Tibial artery (tissue), 4 donors: ENCODE measurements at regions not wholly inside any gene's neighbourhood (a gene's known extent, or its start where the extent isn't known, plus 50 kb on each side); places are given as distances from the start of the nearest gene placed in this dataset.

Experiments
- DNase-seq, 2 donors: peaks; one replicate each; pipeline ENCODE4 v3.0.0-alpha.2; 2019
- H3K27ac ChIP-seq, 2 donors: fragments of 200-600 bp; sonication (generic) in 1 of 2; 1 replicate in 1 of 2; 2 replicates in 1 of 2; pipeline ENCODE4 v1.5.1; 2018 to 2019; ENCODE audit warnings: mild to moderate bottlenecking in 1 of 2
- H3K27me3 ChIP-seq, 2 donors: fragments of 200-600 bp; sonication (generic) in 1 of 2; one replicate each; pipeline versions ENCODE4 v1.5.1 to v1.6.0; 2016 to 2019
- H3K36me3 ChIP-seq, 3 donors: fragments of 200-600 bp; sonication (generic) in 2 of 3; one replicate each; pipeline ENCODE4 v1.5.1; 2016 to 2019; ENCODE audit warnings: mild to moderate bottlenecking in 2 of 3
- H3K4me1 ChIP-seq, 4 donors: fragments of 200-600 bp; sonication (generic) in 2 of 4; 1 replicate in 3 of 4; 2 replicates in 1 of 4; pipeline ENCODE4 v1.5.1; 2016 to 2019
- H3K4me3 ChIP-seq, 2 donors: fragments of 200-600 bp; sonication (generic) in 1 of 2; 1 replicate in 1 of 2; 2 replicates in 1 of 2; pipeline ENCODE4 v1.5.1; 2018 to 2019; ENCODE audit warnings: mild to moderate bottlenecking in 2 of 2
- H3K9me3 ChIP-seq, 3 donors: fragments of 200-600 bp; sonication (generic) in 1 of 3; one replicate each; pipeline ENCODE4 v1.5.1; 2016 to 2019
- CTCF ChIP-seq, 2 experiments: fragments of 200-600 bp in 1 of 2; fragments of 450-650 bp in 1 of 2; IDR thresholded peaks; one replicate each; pipeline ENCODE4 v1.5.1; 2017 to 2019; ENCODE audit warnings: antibody characterized with exemption in 2 of 2, mild to moderate bottlenecking in 1 of 2, moderate library complexity in 1 of 2
- intact Hi-C: fragments of 100-400 bp; cut with DNase I; formaldehyde crosslinking; loops from one replicate; pipeline ENCODE4 v1.15.0; 2023; ENCODE audit warnings: low total_unique reads

DNA sequence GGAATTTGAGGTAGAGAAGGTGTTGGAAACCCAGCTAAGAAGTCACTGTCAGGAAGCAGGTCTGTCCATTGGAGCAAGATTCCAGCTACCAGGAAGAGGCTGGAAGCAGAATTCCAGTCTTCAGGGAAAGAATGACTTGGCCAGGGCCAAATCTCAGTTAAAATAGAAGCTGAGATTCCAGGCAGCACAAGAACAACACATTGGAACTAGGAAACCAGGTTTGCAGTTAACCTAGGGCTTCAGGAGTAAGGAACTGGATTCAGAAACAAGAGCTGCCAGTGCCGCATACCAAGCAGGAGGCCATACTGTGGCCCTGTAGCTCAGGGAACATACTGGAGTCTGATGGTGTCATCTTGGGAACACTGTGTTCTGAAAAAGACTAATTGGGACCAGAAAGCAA, 73.7 kb upstream of the FUCA2 start:
- Histone ChIP-seq H3K27ac (no peak overlapping the region), H3K27me3 (no peaks in the 10 kb centered on the region), H3K36me3 (no peaks in the 10 kb centered on the region), H3K4me1 (peaks cover 0 to 3% (median 0%) of the 10 kb centered on the region in 4 donors), H3K4me3 (no peak overlapping the region), H3K9me3 (no peaks in the 10 kb centered on the region)
- no peak for TF ChIP-seq CTCF (IDR thresholded peaks at IDR 0.05)
- intact Hi-C loops, result no loop called here
- no peak for DNase-seq

GRCh38 chr6:143583542-143584327, 72.2 kb upstream of the FUCA2 start:
- H3K4me1 ChIP-seq, result peaks cover 0 to 3% (median 0%) of the 10 kb centered on the region in 4 donors
- no peak overlapping the region for H3K4me3 ChIP-seq
- H3K27me3 ChIP-seq, result no peaks in the 10 kb centered on the region
- intact Hi-C loops, result no loop called here
- H3K27ac ChIP-seq, result no peak overlapping the region
- TF ChIP-seq CTCF (IDR thresholded peaks at IDR 0.05), result no peak
- no peaks in the 10 kb centered on the region for H3K36me3 ChIP-seq
- no peaks in the 10 kb centered on the region for H3K9me3 ChIP-seq
- DNase-seq, result no peak

GRCh38 chr6:143581835-143582480, 70.4 kb upstream of the FUCA2 start:
- no peak for DNase-seq
- Histone ChIP-seq H3K4me3 (no peak overlapping the region), H3K36me3 (no peaks in the 10 kb centered on the region), H3K9me3 (no peaks in the 10 kb centered on the region), H3K27ac (no peak overlapping the region), H3K27me3 (no peaks in the 10 kb centered on the region), H3K4me1 (peaks cover 0 to 3% (median 0%) of the 10 kb centered on the region in 4 donors)
- intact Hi-C loops, result no loop called here
- no peak for TF ChIP-seq CTCF (IDR thresholded peaks at IDR 0.05)

- peak; percentile 65 to 73 for DNase-seq
- Histone ChIP-seq H3K9me3 (no peaks in the 10 kb centered on the region), H3K4me1 (peaks cover 0 to 3% (median 0%) of the 10 kb centered on the region in 4 donors), H3K27ac (no peak overlapping the region), H3K27me3 (no peaks in the 10 kb centered on the region), H3K36me3 (no peaks in the 10 kb centered on the region), H3K4me3 (no peak overlapping the region)
- TF ChIP-seq CTCF (IDR thresholded peaks at IDR 0.05), result no peak
- intact Hi-C loops, result loop anchor here (5.0 to 10.0 kb wide), 2 partner anchors 263 to 365 kb away; partner anchors contain the start of gene LTV1
Observed at GRCh38 chr6:143579703-143580102, 68.2 kb upstream of the FUCA2 start.

DNA sequence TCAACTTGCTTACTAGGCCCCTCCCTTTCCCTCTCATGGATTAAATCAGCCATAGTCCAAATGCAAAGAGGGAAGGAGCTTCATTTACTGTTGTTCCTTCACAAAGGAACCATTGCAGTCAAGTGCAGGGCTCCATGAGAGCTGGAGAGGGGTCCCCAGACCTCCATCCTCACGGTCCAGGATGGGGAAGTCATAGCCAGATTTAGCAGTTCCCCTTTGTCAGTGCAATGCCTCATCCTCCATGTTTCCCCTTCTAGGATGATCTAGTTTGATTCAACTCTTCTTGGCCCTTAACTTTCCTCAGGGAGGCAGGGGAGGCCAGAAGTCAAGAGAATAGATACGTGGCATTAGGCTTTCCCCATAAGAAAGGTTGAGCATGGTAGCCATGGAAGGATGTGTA, 66.5 kb upstream of the FUCA2 start:
- H3K4me3 ChIP-seq, result no peak overlapping the region
- H3K27me3 ChIP-seq, result no peaks in the 10 kb centered on the region
- no peak overlapping the region for H3K27ac ChIP-seq
- no peak for DNase-seq
- H3K9me3 ChIP-seq, result no peaks in the 10 kb centered on the region
- H3K36me3 ChIP-seq, result no peaks in the 10 kb centered on the region
- H3K4me1 ChIP-seq, result peaks cover 0 to 3% (median 0%) of the 10 kb centered on the region in 4 donors
- TF ChIP-seq CTCF (IDR thresholded peaks at IDR 0.05), result no peak
- intact Hi-C loops, result loop anchor here (5.0 to 10.0 kb wide), 2 partner anchors 264 to 367 kb away; partner anchors contain the start of gene LTV1
